ENCODE measurements at regions not wholly inside any gene's neighbourhood (a gene's known extent, or its start where the extent isn't known, plus 50 kb on each side); places are given as distances from the start of the nearest gene placed in this dataset.

DNA sequence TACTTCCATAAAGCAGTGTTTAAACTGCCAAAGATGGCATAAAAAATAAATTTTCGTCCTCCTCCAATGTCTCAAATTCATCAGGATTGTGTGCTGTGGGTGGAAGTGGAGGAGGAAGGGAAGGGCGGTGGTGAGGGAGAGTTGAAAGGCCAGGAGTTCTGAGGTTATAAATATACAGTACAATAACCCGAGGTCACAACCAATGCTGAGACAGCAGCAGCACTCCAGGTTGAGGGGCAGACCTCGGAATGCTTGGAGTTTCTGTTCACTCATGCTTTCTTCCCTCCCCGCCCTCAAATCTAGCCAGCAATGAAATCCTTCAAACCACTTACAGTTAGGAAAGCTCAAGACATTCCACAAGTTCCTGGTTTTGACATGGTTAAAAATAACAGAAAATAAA, 134.0 kb upstream of the SMAD1 start:
- DNase-seq (ENCODE audit: low read depth in 4 of 4, low spot score in 1 of 4), result no peak

GRCh38 chr4:145346081-145346480, 135.6 kb upstream of the SMAD1 start:
- DNase-seq (ENCODE audit: low read depth in 4 of 4, low spot score in 1 of 4), result no peak

GRCh38 chr4:145345401-145345800, 136.3 kb upstream of the SMAD1 start:
- DNase-seq (ENCODE audit: low read depth in 4 of 4, low spot score in 1 of 4), result no peak

DNA sequence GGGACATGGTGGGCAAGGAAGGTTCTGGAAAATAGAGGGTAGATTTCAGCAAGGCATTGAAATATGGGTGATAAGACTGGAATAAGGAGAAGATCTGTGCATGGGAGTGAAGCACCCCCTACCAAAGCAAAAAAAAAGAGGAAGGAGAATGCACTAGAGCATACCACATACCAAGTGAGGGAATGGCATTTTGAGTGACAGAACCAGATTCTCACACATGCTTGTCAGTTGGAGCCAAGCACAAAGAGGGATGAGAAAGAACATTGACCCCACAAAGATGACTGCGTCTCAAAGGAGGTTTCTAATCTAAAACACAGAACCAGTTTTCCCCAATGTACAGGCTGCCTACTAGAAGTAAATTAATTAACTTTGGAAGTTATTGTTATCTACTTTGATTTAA, 140.3 kb upstream of the SMAD1 start:
- no peak for DNase-seq (ENCODE audit: low read depth in 4 of 4, low spot score in 1 of 4)

- DNase-seq (ENCODE audit: low read depth in 4 of 4, low spot score in 1 of 4), result no peak
These were observed 141.5 kb upstream of the SMAD1 start for GRCh38 chr4:145340071-145340675.

GRCh38 chr4:145339075-145339725, 142.5 kb upstream of the SMAD1 start:
- DNase-seq (ENCODE audit: low read depth in 4 of 4, low spot score in 1 of 4), result no peak

- DNase-seq (ENCODE audit: low read depth in 4 of 4, low spot score in 1 of 4), result no peak
These were observed 143.1 kb upstream of the SMAD1 start for GRCh38 chr4:145338568-145338967.

- no peak for DNase-seq (ENCODE audit: low read depth in 4 of 4, low spot score in 1 of 4)
These were observed 144.3 kb upstream of the SMAD1 start for GRCh38 chr4:145337391-145337790.

GRCh38 chr4:145333786-145334185, 147.9 kb upstream of the SMAD1 start:
- DNase-seq (ENCODE audit: low read depth in 4 of 4, low spot score in 1 of 4), result no peak

- DNase-seq (ENCODE audit: low read depth in 4 of 4, low spot score in 1 of 4), result no peak
These were observed 146.1 kb upstream of the OTUD4 start for GRCh38 chr4:145326491-145326890.

DNA sequence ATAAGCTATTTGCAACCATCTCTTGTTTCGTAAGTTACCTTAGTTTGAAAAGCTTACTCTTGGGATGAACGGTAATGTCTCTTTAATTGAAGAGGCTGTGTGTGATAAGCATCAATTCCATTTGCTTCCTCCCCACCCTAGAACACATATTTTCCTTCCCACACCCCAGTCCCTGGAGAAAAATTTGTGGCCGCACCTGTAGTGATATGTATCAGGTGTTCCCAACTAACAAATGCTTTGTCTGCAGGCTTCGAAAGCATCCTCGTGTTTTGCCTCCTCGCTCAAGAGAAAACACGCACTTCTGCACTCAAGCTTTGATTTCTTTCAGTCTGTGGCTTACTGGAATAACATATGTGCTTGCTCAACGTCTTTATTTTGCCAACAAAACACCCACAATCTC, 143.8 kb upstream of the OTUD4 start:
- no peak for DNase-seq (ENCODE audit: low read depth in 4 of 4, low spot score in 1 of 4)

GRCh38 chr4:145320294-145320693, 139.9 kb upstream of the OTUD4 start:
- no peak for DNase-seq (ENCODE audit: low read depth in 4 of 4, low spot score in 1 of 4)

GRCh38 chr4:145319751-145320150, 139.4 kb upstream of the OTUD4 start:
- no peak for DNase-seq (ENCODE audit: low read depth in 4 of 4, low spot score in 1 of 4)

GRCh38 chr4:145316897-145317574, 136.6 kb upstream of the OTUD4 start:
- no peak for DNase-seq (ENCODE audit: low read depth in 4 of 4, low spot score in 1 of 4)

DNA sequence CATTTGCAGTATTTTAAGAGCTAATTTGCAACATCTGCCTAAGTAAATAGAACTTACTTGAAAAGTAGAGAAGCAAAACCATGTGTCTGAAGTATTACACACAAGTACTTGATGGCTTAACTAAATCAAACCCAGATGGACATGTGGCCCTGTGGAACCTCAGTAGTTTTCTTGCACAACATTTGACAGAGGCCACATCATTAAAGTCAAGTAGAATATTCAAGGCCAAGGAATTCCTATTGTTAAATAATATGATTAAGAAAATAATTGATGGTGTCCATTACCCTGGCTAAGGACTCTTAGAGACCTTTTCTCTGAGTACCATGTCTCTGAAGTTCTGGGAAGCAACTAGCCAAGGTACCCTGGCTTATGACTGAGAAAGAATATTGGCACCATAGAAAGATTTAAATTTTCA, 135.4 kb upstream of the OTUD4 start:
- no peak for DNase-seq (ENCODE audit: low read depth in 4 of 4, low spot score in 1 of 4)

DNA sequence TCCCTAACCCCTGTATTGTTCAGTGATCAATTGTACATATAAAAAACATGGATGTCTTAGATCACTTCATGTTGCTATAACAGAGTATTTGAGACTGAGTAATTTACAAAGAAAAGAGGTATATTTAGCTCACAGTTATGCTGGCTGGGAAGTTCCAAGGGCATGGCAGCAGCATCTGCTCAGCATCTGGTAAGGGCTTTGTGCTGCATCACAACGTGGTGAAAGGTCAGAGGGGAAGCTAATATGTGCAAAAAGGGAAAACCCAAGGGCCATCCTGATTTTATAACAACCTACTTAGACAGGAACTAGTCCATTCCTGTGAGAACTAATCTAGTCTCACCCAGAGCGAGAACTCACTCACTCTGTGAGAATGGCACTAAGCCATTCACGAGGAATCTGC, 128.2 kb upstream of the OTUD4 start:
- no peak for DNase-seq (ENCODE audit: low read depth in 4 of 4, low spot score in 1 of 4)

GRCh38 chr4:145307763-145308430, 127.5 kb upstream of the OTUD4 start:
- no peak for DNase-seq (ENCODE audit: low read depth in 4 of 4, low spot score in 1 of 4)

GRCh38 chr4:145307120-145307519, 126.7 kb upstream of the OTUD4 start:
- no peak for DNase-seq (ENCODE audit: low read depth in 4 of 4, low spot score in 1 of 4)

- no peak for DNase-seq (ENCODE audit: low read depth in 4 of 4, low spot score in 1 of 4)
These were observed 122.3 kb upstream of the OTUD4 start for GRCh38 chr4:145302725-145303124.

GRCh38 chr4:145301386-145302080, 121.1 kb upstream of the OTUD4 start:
- DNase-seq (ENCODE audit: low read depth in 4 of 4, low spot score in 1 of 4), result no peak

- peak; percentile 40 to 69 (median 57) for DNase-seq (ENCODE audit: low read depth in 4 of 4, low spot score in 1 of 4)
These were observed 119.1 kb upstream of the OTUD4 start for GRCh38 chr4:145299380-145300076.
